SU-DHL-6 (cell line): ENCODE measurements at regions not wholly inside any gene's neighbourhood (a gene's known extent, or its start where the extent isn't known, plus 50 kb on each side); places are given as distances from the start of the nearest gene placed in this dataset.

Source experiments
- H2AFZ ChIP-seq: fragments of 200-600 bp; sonication (generic); 2 replicates; pipeline ENCODE4 v1.6.1; 2014; ENCODE audit warnings: low read depth, mild to moderate bottlenecking, moderate library complexity, mixed read lengths, antibody characterized with exemption, low read length; ENCODE audit not compliant: severe bottlenecking
- H3F3A ChIP-seq: fragments of 200-600 bp; shearing (Covaris generic); 2 replicates; pipeline ENCODE4 v1.6.0; 2016; ENCODE audit warnings: antibody characterized with exemption, mild to moderate bottlenecking; ENCODE audit not compliant: insufficient read depth
- H3K27ac ChIP-seq: fragments of 200-600 bp; sonication (generic); 2 replicates; pipeline ENCODE4 v1.5.1; 2016; ENCODE audit warnings: low read depth, mild to moderate bottlenecking, low read length, moderate library complexity, mixed read lengths
- H3K27me3 ChIP-seq: fragments of 200-600 bp; sonication (generic), shearing (Covaris generic); 2 replicates; pipeline ENCODE4 v1.6.0; 2014; ENCODE audit warnings: mild to moderate bottlenecking, low read length
- H3K36me3 ChIP-seq: fragments of 200-600 bp; sonication (generic); 2 replicates; pipeline ENCODE4 v1.6.1; 2014; ENCODE audit warnings: mild to moderate bottlenecking, low read length, mixed read lengths
- H3K4me2 ChIP-seq: fragments of 300-600, 200-600 bp; shearing (Covaris generic), sonication (generic); 2 replicates; pipeline ENCODE4 v1.6.0; 2014; ENCODE audit warnings: low read length, low read depth, mild to moderate bottlenecking; ENCODE audit not compliant: poor library complexity, severe bottlenecking
- H3K4me3 ChIP-seq: fragments of 200-600 bp; sonication (generic); 2 replicates; pipeline ENCODE4 v1.5.1; 2014; ENCODE audit warnings: antibody characterized with exemption, low read length, mild to moderate bottlenecking, mixed read lengths; ENCODE audit not compliant: insufficient read depth, poor library complexity, severe bottlenecking
- H3K79me2 ChIP-seq: fragments of 200-600 bp; sonication (generic); 2 replicates; pipeline ENCODE4 v1.6.1; 2014; ENCODE audit warnings: mild to moderate bottlenecking, low read length, moderate library complexity; ENCODE audit not compliant: insufficient read depth
- H3K9ac ChIP-seq: fragments of 200-600 bp; sonication (generic); 2 replicates; pipeline ENCODE4 v1.7.0; 2014; ENCODE audit warnings: mild to moderate bottlenecking, low read length
- H3K9me2 ChIP-seq: fragments of 200-600 bp; sonication (generic); replicated peaks from 2 replicates; pipeline ENCODE4 v1.6.1; 2014; ENCODE audit warnings: low read length; ENCODE audit not compliant: insufficient read depth
- H3K9me3 ChIP-seq: fragments of 200-600 bp; sonication (generic); 2 replicates; pipeline ENCODE4 v1.6.1; 2014; ENCODE audit warnings: low read length, mixed read lengths; ENCODE audit not compliant: insufficient read depth
- H4K20me1 ChIP-seq: fragments of 200-600 bp; sonication (generic); 2 replicates; pipeline ENCODE4 v1.6.1; 2014; ENCODE audit warnings: low read depth, mild to moderate bottlenecking, antibody characterized with exemption, low read length, moderate library complexity, mixed read lengths
- EZH2phosphoT487 ChIP-seq: fragments of 200-600 bp; sonication (generic), shearing (Covaris generic); conservative IDR thresholded peaks from 2 replicates; pipeline ENCODE4 v1.6.1; 2018; ENCODE audit warnings: mild to moderate bottlenecking, antibody characterized with exemption, low read length, moderate library complexity, mixed read lengths
- TF ChIP-seq, protein P1 (sequence below): fragments of 200-600 bp; sonication (generic); IDR thresholded peaks from one replicate; pipeline ENCODE4 v1.5.1; 2017; ENCODE audit warnings: antibody characterized with exemption, mild to moderate bottlenecking, low read length, moderate library complexity; ENCODE audit not compliant: insufficient read depth, poor library complexity, severe bottlenecking

DNA sequence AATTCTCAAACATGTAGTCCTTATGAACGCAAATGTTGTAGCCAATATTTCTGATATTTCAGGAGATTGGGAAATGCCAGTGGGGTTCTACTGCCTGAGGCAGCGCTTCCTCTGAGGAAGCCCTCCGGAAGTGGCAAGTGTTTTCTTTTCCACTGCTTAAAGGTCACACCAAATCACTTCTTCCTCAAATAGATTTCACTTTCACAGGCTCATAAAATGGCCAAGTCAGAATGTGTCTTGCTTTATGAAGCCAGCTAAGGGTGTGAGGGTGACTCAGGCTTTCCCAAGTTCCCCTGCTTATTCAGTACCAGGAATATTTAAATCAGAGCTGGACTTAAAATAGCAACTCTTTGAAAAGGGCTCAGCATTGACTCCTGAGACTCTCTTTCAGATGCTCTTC lies 514.2 kb upstream of the DIPK2B start:
- H3K9me2 ChIP-seq: no peaks in the 10 kb centered on the region
- H3K9ac ChIP-seq: no peak overlapping the region
- no peak overlapping the region for H3K4me3 ChIP-seq
- H4K20me1 ChIP-seq: no peaks in the 10 kb centered on the region
- no peak for TF ChIP-seq EZH2phosphoT487
- TF ChIP-seq, protein P1, sequence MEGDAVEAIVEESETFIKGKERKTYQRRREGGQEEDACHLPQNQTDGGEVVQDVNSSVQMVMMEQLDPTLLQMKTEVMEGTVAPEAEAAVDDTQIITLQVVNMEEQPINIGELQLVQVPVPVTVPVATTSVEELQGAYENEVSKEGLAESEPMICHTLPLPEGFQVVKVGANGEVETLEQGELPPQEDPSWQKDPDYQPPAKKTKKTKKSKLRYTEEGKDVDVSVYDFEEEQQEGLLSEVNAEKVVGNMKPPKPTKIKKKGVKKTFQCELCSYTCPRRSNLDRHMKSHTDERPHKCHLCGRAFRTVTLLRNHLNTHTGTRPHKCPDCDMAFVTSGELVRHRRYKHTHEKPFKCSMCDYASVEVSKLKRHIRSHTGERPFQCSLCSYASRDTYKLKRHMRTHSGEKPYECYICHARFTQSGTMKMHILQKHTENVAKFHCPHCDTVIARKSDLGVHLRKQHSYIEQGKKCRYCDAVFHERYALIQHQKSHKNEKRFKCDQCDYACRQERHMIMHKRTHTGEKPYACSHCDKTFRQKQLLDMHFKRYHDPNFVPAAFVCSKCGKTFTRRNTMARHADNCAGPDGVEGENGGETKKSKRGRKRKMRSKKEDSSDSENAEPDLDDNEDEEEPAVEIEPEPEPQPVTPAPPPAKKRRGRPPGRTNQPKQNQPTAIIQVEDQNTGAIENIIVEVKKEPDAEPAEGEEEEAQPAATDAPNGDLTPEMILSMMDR: no peak
- H3K27ac ChIP-seq: no peak overlapping the region
- no peak overlapping the region for H3K4me2 ChIP-seq
- H3K36me3 ChIP-seq: no peaks in the 10 kb centered on the region
- no peak overlapping the region for H2AFZ ChIP-seq
- H3F3A ChIP-seq: no peaks in the 10 kb centered on the region
- H3K79me2 ChIP-seq: no peaks in the 10 kb centered on the region
- H3K9me3 ChIP-seq: no peaks in the 10 kb centered on the region
- no peaks in the 10 kb centered on the region for H3K27me3 ChIP-seq

DNA sequence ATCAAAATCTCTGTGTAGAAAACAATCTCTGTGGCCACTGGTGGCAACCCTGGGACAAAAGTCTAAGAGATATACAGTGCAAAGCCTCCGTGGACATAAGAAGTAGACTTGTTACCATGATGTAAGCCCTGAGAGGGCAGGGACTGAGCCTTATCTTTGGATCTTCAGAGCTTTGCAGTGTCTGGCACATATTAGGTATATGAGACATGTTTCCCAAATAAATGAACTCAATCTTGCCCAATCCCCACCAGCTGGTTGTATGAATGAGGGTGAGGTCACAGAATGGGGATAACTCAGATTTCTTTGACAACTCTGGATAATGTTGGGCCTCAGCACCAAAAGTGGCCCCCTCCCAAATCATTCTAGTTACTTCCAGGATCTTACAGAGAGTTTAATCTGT lies 511.4 kb upstream of the DIPK2B start:
- H3K27ac ChIP-seq: no peak overlapping the region
- H3K9me2 ChIP-seq: no peaks in the 10 kb centered on the region
- H4K20me1 ChIP-seq: no peaks in the 10 kb centered on the region
- TF ChIP-seq, protein P1: no peak
- TF ChIP-seq EZH2phosphoT487: no peak
- H2AFZ ChIP-seq: no peak overlapping the region
- H3K4me2 ChIP-seq: no peak overlapping the region
- H3F3A ChIP-seq: no peaks in the 10 kb centered on the region
- H3K4me3 ChIP-seq: no peak overlapping the region
- H3K79me2 ChIP-seq: no peaks in the 10 kb centered on the region
- no peaks in the 10 kb centered on the region for H3K9me3 ChIP-seq
- no peaks in the 10 kb centered on the region for H3K36me3 ChIP-seq
- H3K9ac ChIP-seq: no peak overlapping the region
- no peaks in the 10 kb centered on the region for H3K27me3 ChIP-seq

DNA sequence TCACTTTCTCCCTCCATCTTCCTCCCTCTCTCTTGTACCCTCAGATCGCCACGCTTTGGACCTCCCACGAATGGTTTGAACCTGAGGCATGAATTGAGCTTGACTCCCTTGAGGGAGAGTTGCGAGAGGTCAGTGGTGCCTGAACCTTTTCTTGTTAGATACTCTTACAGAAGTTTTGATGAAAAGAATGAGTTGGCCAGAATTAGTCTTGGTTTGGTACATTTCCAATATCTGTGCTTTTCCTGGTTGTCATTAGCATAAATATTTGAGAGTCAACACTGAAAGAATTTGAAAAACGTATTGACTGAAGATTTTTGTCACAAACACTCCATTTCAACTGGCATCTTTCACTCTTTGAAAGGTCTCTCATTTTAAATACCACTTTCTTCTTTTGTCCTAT lies 510.6 kb upstream of the DIPK2B start:
- no peak overlapping the region for H3K4me2 ChIP-seq
- H3K27me3 ChIP-seq: no peaks in the 10 kb centered on the region
- H3K9ac ChIP-seq: no peak overlapping the region
- no peaks in the 10 kb centered on the region for H3K9me3 ChIP-seq
- no peak overlapping the region for H3K27ac ChIP-seq
- H2AFZ ChIP-seq: no peak overlapping the region
- no peak overlapping the region for H3K4me3 ChIP-seq
- no peaks in the 10 kb centered on the region for H4K20me1 ChIP-seq
- H3F3A ChIP-seq: no peaks in the 10 kb centered on the region
- no peak for TF ChIP-seq EZH2phosphoT487
- TF ChIP-seq, protein P1: no peak
- no peaks in the 10 kb centered on the region for H3K9me2 ChIP-seq
- no peaks in the 10 kb centered on the region for H3K79me2 ChIP-seq
- no peaks in the 10 kb centered on the region for H3K36me3 ChIP-seq
